Gastroesophageal sphincter (tissue), 4 donors: ENCODE measurements at regions not wholly inside any gene's neighbourhood (a gene's known extent, or its start where the extent isn't known, plus 50 kb on each side); places are given as distances from the start of the nearest gene placed in this dataset.

Source experiments
- ATAC-seq: fragments of 150-250 bp; one replicate; pipeline ENCODE4 v1.9.1; 2016; ENCODE audit warnings: mild to moderate bottlenecking, moderate library complexity
- H3K27ac ChIP-seq, 4 donors: fragments of 200-600 bp; sonication (generic) in 3 of 4; 1 replicate in 3 of 4; 2 replicates in 1 of 4; pipeline ENCODE4 v1.5.1; 2016 to 2019
- H3K27me3 ChIP-seq: fragments of 200-600 bp; sonication (generic); one replicate; pipeline ENCODE4 v1.5.1; 2019
- H3K36me3 ChIP-seq, 2 donors: fragments of 200-600 bp; sonication (generic); one replicate each; pipeline ENCODE4 v1.5.1; 2019; ENCODE audit warnings: control low read depth in 1 of 2
- H3K4me1 ChIP-seq, 3 donors: fragments of 200-600 bp; sonication (generic); 1 replicate in 2 of 3; 2 replicates in 1 of 3; pipeline ENCODE4 v1.5.1; 2016 to 2019; ENCODE audit warnings: control low read depth in 2 of 3
- H3K4me3 ChIP-seq, 2 donors: fragments of 200-600 bp; sonication (generic); one replicate each; pipeline ENCODE4 v1.5.1; 2019; ENCODE audit warnings: mild to moderate bottlenecking in 1 of 2, moderate library complexity in 1 of 2
- H3K9me3 ChIP-seq, 3 donors: fragments of 200-600 bp; sonication (generic); one replicate each; pipeline ENCODE4 v1.5.1; 2017 to 2019; ENCODE audit warnings: control low read depth in 2 of 3
- EP300 ChIP-seq: sonication (generic); formaldehyde crosslinking; IDR thresholded peaks from one replicate; pipeline ENCODE4 v1.6.1; 2017; ENCODE audit warnings: antibody characterized with exemption, mild to moderate bottlenecking
- POLR2A ChIP-seq, 2 donors: fragments of 450-650 bp; IDR thresholded peaks; one replicate each; pipeline ENCODE4 v1.6.1; 2017; ENCODE audit warnings: antibody characterized with exemption in 2 of 2, mild to moderate bottlenecking in 2 of 2, moderate library complexity in 1 of 2
- POLR2AphosphoS5 ChIP-seq: sonication (generic); formaldehyde crosslinking; IDR thresholded peaks from one replicate; pipeline ENCODE4 v1.6.1; 2017; ENCODE audit warnings: antibody characterized with exemption
- WGBS, 2 donors: methylation state at CpG; one replicate each; pipeline ENCODE4 v1.1.5; 2018; ENCODE audit warnings: low coverage in 1 of 2; 5-methylcytosine and 5-hydroxymethylcytosine counted together
- TF ChIP-seq, protein P1 (sequence below), 4 experiments: fragments of 200-600 bp in 2 of 4; fragments of 450-650 bp in 2 of 4; sonication (generic) in 1 of 4; IDR thresholded peaks; one replicate each; pipeline ENCODE4 v1.5.1; 2017 to 2019; ENCODE audit warnings: antibody characterized with exemption in 4 of 4, mild to moderate bottlenecking in 2 of 4, moderate library complexity in 2 of 4

DNA sequence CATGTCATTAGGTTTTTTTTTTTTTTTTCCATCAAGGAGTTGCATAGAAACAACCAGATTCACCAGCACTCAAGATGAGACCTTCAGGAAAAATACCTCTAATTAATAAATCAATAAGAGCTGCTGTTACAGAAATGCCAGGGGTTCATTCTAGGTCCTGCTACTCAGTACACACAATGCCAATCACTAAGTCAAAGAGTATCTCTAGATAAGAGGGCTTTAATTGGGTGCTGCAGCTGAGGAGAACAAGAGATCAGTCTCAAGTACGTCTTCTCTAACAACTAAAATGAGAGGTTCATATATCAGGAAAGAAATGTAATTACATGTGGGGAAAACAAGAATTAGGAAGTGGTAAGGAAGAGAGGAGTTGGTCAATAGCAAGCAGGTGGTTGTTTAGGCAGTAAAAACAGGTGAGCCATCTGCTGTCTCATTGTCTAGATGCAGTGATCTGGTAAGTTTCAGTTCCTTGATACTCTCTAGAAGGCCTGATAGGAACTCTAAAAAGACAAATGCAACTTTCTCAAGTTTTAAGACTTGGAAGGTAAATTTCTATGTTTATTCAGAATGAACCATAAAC is 272.9 kb upstream of the ZWINT start:
- Histone ChIP-seq H3K4me3 (no peak overlapping the region), H3K27ac (no peak overlapping the region), H3K9me3 (peaks cover 0 to 17% (median 0%) of the 10 kb centered on the region in 3 donors), H3K27me3 (no peaks in the 10 kb centered on the region), H3K4me1 (no peaks in the 10 kb centered on the region), H3K36me3 (no peaks in the 10 kb centered on the region)
- TF ChIP-seq EP300 (no peak), POLR2AphosphoS5 (no peak), POLR2A (IDR thresholded peaks at IDR 0.05) (no peak)
- TF ChIP-seq, protein P1, sequence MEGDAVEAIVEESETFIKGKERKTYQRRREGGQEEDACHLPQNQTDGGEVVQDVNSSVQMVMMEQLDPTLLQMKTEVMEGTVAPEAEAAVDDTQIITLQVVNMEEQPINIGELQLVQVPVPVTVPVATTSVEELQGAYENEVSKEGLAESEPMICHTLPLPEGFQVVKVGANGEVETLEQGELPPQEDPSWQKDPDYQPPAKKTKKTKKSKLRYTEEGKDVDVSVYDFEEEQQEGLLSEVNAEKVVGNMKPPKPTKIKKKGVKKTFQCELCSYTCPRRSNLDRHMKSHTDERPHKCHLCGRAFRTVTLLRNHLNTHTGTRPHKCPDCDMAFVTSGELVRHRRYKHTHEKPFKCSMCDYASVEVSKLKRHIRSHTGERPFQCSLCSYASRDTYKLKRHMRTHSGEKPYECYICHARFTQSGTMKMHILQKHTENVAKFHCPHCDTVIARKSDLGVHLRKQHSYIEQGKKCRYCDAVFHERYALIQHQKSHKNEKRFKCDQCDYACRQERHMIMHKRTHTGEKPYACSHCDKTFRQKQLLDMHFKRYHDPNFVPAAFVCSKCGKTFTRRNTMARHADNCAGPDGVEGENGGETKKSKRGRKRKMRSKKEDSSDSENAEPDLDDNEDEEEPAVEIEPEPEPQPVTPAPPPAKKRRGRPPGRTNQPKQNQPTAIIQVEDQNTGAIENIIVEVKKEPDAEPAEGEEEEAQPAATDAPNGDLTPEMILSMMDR (IDR thresholded peaks at IDR 0.05): no peak
- 50 to 73% methylated on average over 1 of the region's 1 CpG for WGBS, 2 donors
- ATAC-seq: no peak

DNA sequence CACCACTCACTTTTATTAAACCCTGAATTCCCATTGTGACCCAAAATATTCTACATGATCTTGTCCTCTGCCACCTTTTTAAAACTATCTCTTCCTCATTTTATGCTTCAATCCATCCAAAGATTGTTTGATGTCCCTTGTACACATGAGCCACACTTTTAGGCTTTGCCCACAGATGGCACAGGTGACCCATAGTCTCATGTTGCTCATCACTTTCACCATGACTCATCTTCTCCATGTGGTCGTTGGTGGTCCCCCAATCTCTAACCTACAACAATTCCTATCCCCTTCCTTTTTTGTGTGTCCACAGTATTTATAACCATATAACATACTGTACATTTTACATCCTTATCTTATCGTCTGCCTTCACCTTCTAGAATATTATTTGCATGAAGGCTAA is 271.5 kb upstream of the ZWINT start:
- Histone ChIP-seq H3K4me1 (no peaks in the 10 kb centered on the region), H3K27me3 (no peaks in the 10 kb centered on the region), H3K36me3 (no peaks in the 10 kb centered on the region), H3K27ac (no peak overlapping the region), H3K4me3 (no peak overlapping the region), H3K9me3 (peaks cover 0 to 3% (median 0%) of the 10 kb centered on the region in 3 donors)
- WGBS, 2 donors: 63 to 64% methylated on average over 2 of the region's 2 CpGs
- TF ChIP-seq POLR2AphosphoS5 (no peak), POLR2A (IDR thresholded peaks at IDR 0.05) (no peak), EP300 (no peak)
- TF ChIP-seq, protein P1 (IDR thresholded peaks at IDR 0.05): no peak
- ATAC-seq: no peak

DNA sequence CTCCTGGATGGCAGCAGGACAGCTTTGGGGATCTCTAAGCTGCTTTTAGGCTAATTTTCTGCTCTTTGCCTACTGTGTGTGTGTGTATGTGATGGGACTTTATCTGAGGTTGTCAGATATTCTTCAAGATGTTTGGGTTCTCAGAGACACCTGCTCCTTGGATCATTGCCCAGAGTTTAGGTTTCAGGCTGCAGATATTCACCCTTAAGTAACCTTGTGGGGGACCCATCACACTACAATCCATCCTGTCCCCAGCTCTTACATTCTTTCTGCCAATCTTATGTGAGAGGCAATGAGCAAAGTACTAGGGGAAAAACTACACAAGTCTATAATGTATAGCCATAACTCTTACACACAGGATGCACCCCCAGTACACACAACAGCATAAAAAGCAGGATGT is 263.0 kb upstream of the ZWINT start:
- TF ChIP-seq POLR2AphosphoS5: no peak
- TF ChIP-seq, protein P1 (IDR thresholded peaks at IDR 0.05): no peak
- no peak for TF ChIP-seq POLR2A (IDR thresholded peaks at IDR 0.05)
- no peak for TF ChIP-seq EP300
- H3K4me1 ChIP-seq: no peaks in the 10 kb centered on the region
- no peak overlapping the region for H3K4me3 ChIP-seq
- no peaks in the 10 kb centered on the region for H3K9me3 ChIP-seq
- H3K27ac ChIP-seq: no peak overlapping the region
- ATAC-seq: no peak
- no peaks in the 10 kb centered on the region for H3K27me3 ChIP-seq
- no peaks in the 10 kb centered on the region for H3K36me3 ChIP-seq

DNA sequence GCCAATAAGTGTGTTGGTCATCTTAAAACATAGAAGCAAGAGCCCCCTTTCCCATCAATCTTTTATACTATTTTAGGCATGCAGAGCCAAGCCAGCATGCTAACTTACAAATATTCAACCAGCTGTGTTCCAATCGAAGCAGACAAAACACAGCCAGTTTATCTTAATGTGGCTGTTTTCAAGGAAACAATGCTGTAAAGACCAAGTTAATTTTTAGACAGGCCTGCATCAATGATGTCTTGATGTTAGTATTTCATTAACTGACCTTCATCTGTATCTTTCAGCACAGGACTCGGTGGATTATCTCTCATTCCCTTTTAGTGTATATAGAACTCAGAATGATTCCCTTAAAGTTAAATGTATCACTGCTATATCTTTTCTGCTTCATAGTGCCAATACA is 262.0 kb upstream of the ZWINT start:
- 40 to 67% methylated on average over 1 to 2 of the region's 2 CpGs for WGBS, 2 donors
- no peaks in the 10 kb centered on the region for H3K4me1 ChIP-seq
- no peaks in the 10 kb centered on the region for H3K27me3 ChIP-seq
- TF ChIP-seq EP300 (no peak), POLR2A (IDR thresholded peaks at IDR 0.05) (no peak), POLR2AphosphoS5 (no peak)
- TF ChIP-seq, protein P1 (IDR thresholded peaks at IDR 0.05): no peak
- no peak overlapping the region for H3K4me3 ChIP-seq
- no peaks in the 10 kb centered on the region for H3K9me3 ChIP-seq
- no peak overlapping the region for H3K27ac ChIP-seq
- no peak for ATAC-seq
- H3K36me3 ChIP-seq: no peaks in the 10 kb centered on the region

DNA sequence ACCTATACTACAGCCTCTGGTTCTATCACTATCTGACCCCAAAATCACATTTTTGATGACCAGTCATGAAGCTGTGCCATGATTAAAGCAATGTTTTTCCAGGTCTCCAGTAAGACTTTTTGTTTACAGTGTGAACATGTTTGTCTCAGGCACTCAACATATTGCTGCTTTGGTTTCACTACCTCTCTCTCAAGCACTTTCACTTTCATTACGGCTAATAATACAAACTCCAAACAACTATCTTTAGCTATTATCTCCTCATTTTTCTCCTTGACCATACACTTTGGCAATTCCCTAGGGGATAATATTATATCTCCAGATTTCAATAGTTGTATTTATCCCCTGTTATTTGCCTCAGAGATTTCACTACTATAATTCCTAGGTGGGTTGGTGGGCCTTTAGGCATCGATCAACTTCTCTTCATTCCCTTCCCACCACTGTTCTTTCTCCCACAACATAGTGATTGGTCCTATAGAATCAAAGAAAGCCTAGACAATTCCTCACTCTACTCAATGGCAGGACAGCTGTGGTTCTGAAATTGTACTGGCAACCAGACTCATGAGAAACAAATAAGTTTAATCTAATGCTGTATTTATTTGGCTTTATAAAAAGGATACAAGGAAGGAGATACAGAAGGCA is 261.4 kb upstream of the ZWINT start:
- no peak overlapping the region for H3K27ac ChIP-seq
- no peaks in the 10 kb centered on the region for H3K4me1 ChIP-seq
- H3K36me3 ChIP-seq: no peaks in the 10 kb centered on the region
- no peaks in the 10 kb centered on the region for H3K9me3 ChIP-seq
- 68 to 75% methylated on average over 2 of the region's 2 CpGs for WGBS, 2 donors
- TF ChIP-seq POLR2AphosphoS5 (no peak), POLR2A (IDR thresholded peaks at IDR 0.05) (no peak), EP300 (no peak)
- TF ChIP-seq, protein P1 (IDR thresholded peaks at IDR 0.05): no peak
- no peaks in the 10 kb centered on the region for H3K27me3 ChIP-seq
- no peak for ATAC-seq
- no peak overlapping the region for H3K4me3 ChIP-seq
